ENCODE measurements at regions not wholly inside any gene's neighbourhood (a gene's known extent, or its start where the extent isn't known, plus 50 kb on each side); places are given as distances from the start of the nearest gene placed in this dataset.

DNA sequence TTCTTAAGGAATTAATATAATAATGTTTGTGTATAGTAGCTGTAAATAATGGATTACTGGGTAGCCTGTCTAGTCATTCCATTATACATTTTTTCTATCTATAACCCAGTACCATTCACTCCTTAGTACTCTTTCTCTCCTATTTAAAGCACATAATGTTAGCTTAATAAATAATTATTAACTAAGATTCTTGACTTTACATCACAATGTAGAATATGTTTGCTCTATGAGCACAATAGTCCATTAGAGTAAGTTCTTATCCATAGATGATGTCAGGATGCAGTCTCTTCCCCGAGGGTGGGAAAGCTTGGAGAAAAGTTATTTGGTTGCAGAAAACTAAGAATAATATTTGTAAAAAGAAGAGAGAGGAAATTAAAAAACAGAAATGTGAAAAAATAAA, 226.4 kb upstream of the EYS start:
- no peaks in the 10 kb centered on the region for H3K4me1 ChIP-seq (ENCODE audit: control insufficient read depth, insufficient read depth, low read length)
- ChIA-PET SMC1A (ENCODE audit: uncharacterized antibody, unreplicated experiment) (interaction anchor here (0.8 kb wide), 1 partner anchor 13 kb away, joined by 3 read pairs; no protein-coding TSS in a partner anchor), POLR2A (no interaction called here), RAD21 (ENCODE audit: unreplicated experiment) (no interaction called here), CTCF (interaction anchor here (0.7 kb wide), 1 partner anchor 20 kb away, joined by 3 read pairs; no protein-coding TSS in a partner anchor)
- H3K9me3 ChIP-seq (replicated peaks; ENCODE audit: control insufficient read depth, insufficient read depth, low read length): no peaks in the 10 kb centered on the region; the same call in 2 of the 3 replicates
- TF ChIP-seq SIN3A (IDR thresholded peaks at IDR 0.05; ENCODE audit: low read depth, low read length) (no peak), TBL1XR1 (IDR thresholded peaks at IDR 0.05; ENCODE audit: low read depth, low read length) (no peak), MEF2A (IDR thresholded peaks at IDR 0.05; ENCODE audit: insufficient read depth, low read depth, low read length) (no peak), NBN (IDR thresholded peaks at IDR 0.05) (no peak), RBBP5 (conservative IDR thresholded peaks at IDR 0.05) (no peak), ZBED1 (IDR thresholded peaks at IDR 0.05; ENCODE audit: borderline replicate concordance) (no peak)
- TF ChIP-seq, protein P1, sequence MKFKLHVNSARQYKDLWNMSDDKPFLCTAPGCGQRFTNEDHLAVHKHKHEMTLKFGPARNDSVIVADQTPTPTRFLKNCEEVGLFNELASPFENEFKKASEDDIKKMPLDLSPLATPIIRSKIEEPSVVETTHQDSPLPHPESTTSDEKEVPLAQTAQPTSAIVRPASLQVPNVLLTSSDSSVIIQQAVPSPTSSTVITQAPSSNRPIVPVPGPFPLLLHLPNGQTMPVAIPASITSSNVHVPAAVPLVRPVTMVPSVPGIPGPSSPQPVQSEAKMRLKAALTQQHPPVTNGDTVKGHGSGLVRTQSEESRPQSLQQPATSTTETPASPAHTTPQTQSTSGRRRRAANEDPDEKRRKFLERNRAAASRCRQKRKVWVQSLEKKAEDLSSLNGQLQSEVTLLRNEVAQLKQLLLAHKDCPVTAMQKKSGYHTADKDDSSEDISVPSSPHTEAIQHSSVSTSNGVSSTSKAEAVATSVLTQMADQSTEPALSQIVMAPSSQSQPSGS (IDR thresholded peaks at IDR 0.05; ENCODE audit: low read length): no peak
- TF ChIP-seq, protein P2, sequence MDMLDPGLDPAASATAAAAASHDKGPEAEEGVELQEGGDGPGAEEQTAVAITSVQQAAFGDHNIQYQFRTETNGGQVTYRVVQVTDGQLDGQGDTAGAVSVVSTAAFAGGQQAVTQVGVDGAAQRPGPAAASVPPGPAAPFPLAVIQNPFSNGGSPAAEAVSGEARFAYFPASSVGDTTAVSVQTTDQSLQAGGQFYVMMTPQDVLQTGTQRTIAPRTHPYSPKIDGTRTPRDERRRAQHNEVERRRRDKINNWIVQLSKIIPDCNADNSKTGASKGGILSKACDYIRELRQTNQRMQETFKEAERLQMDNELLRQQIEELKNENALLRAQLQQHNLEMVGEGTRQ (IDR thresholded peaks at IDR 0.05; ENCODE audit: borderline replicate concordance, low read depth, low read length): no peak
- TF ChIP-seq, protein P3, sequence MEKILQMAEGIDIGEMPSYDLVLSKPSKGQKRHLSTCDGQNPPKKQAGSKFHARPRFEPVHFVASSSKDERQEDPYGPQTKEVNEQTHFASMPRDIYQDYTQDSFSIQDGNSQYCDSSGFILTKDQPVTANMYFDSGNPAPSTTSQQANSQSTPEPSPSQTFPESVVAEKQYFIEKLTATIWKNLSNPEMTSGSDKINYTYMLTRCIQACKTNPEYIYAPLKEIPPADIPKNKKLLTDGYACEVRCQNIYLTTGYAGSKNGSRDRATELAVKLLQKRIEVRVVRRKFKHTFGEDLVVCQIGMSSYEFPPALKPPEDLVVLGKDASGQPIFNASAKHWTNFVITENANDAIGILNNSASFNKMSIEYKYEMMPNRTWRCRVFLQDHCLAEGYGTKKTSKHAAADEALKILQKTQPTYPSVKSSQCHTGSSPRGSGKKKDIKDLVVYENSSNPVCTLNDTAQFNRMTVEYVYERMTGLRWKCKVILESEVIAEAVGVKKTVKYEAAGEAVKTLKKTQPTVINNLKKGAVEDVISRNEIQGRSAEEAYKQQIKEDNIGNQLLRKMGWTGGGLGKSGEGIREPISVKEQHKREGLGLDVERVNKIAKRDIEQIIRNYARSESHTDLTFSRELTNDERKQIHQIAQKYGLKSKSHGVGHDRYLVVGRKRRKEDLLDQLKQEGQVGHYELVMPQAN (conservative IDR thresholded peaks at IDR 0.05): no peak
- no peak overlapping the region for H3K9ac ChIP-seq (ENCODE audit: control insufficient read depth, insufficient read depth, low read length)
- intact Hi-C loops (cut with micrococcal nuclease; ENCODE audit: unreplicated experiment) (no loop called here), in situ Hi-C loops (cut with MboI) (no loop called here)
- H3K4me3 ChIP-seq: no peak overlapping the region
- 0% methylated on average over 1 of the region's 1 CpG for WGBS (ENCODE audit: insufficient coverage, insufficient replicate concordance, low lambda C conversion rate, missing lambda C conversion rate)
- H3K27me3 ChIP-seq (replicated peaks in 1 of 2; ENCODE audit: control insufficient read depth in 2 of 2, insufficient read depth in 2 of 2, low read length in 1 of 2): no peaks in the 10 kb centered on the region
- BruUV-seq (replicated peaks): no TSS peak
- no peaks in the 10 kb centered on the region for H3K36me3 ChIP-seq (ENCODE audit: control insufficient read depth in 2 of 2, insufficient read depth in 2 of 2, low read length in 1 of 2)
- H2AFZ ChIP-seq (ENCODE audit: control insufficient read depth, low read depth, low read length): no peak overlapping the region
- FAIRE-seq (no peak), DNase-seq (ENCODE audit: low read depth, low spot score) (no peak), ATAC-seq (no peak)
- H3K4me2 ChIP-seq (ENCODE audit: control insufficient read depth, insufficient read depth): no peak overlapping the region
- no peaks in the 10 kb centered on the region for H4K20me1 ChIP-seq (ENCODE audit: control insufficient read depth, insufficient read depth)
- no peak overlapping the region for H3K27ac ChIP-seq (ENCODE audit: control insufficient read depth, insufficient read depth)
- no peaks in the 10 kb centered on the region for H3K79me2 ChIP-seq (ENCODE audit: control insufficient read depth, insufficient read depth, low read length)
